Breast epithelium (tissue), 4 donors: ENCODE measurements at regions not wholly inside any gene's neighbourhood (a gene's known extent, or its start where the extent isn't known, plus 50 kb on each side); places are given as distances from the start of the nearest gene placed in this dataset.

Source experiments
- DNase-seq, 2 donors: peaks; one replicate each; pipeline ENCODE4 v3.0.0-alpha.2; 2019; ENCODE audit warnings: low spot score in 2 of 2
- H3K27ac ChIP-seq, 2 donors: fragments of 200-600 bp; sonication (generic) in 1 of 2; one replicate each; pipeline ENCODE4 v1.5.1; 2016 to 2019; ENCODE audit warnings: mild to moderate bottlenecking in 1 of 2
- H3K27me3 ChIP-seq, 2 donors: fragments of 200-600 bp; sonication (generic) in 1 of 2; one replicate each; pipeline versions ENCODE4 v1.5.1 to v1.6.0; 2017 to 2019; ENCODE audit warnings: control low read depth in 1 of 2, mild to moderate bottlenecking in 1 of 2
- H3K36me3 ChIP-seq: fragments of 200-600 bp; one replicate; pipeline ENCODE4 v1.5.1; 2019
- H3K4me1 ChIP-seq, 2 donors: fragments of 200-600 bp; sonication (generic); one replicate each; pipeline ENCODE4 v1.5.1; 2016 to 2019; ENCODE audit warnings: control low read depth in 1 of 2
- H3K4me3 ChIP-seq, 3 donors: fragments of 200-600 bp; sonication (generic); 1 replicate in 2 of 3; 2 replicates in 1 of 3; pipeline ENCODE4 v1.5.1; 2016 to 2019; ENCODE audit warnings: mild to moderate bottlenecking in 3 of 3, moderate library complexity in 2 of 3
- H3K9me3 ChIP-seq, 2 donors: fragments of 200-600 bp; sonication (generic) in 1 of 2; one replicate each; pipeline ENCODE4 v1.5.1; 2016 to 2019; ENCODE audit warnings: control low read depth in 1 of 2
- CTCF ChIP-seq, 3 donors: fragments of 450-650 bp; IDR thresholded peaks; one replicate each; pipeline ENCODE4 v1.5.1; 2016 to 2017; ENCODE audit warnings: antibody characterized with exemption in 3 of 3, mild to moderate bottlenecking in 3 of 3, moderate library complexity in 3 of 3
- POLR2A ChIP-seq: fragments of 450-650 bp; IDR thresholded peaks from one replicate; pipeline ENCODE4 v1.6.1; 2016; ENCODE audit warnings: antibody characterized with exemption, mild to moderate bottlenecking, moderate library complexity
- POLR2AphosphoS5 ChIP-seq, 3 donors: sonication (generic); formaldehyde crosslinking; IDR thresholded peaks; one replicate each; pipeline ENCODE4 v1.6.1; 2017; ENCODE audit warnings: antibody characterized with exemption in 3 of 3
- intact Hi-C: fragments of 100-400 bp; cut with DNase I; formaldehyde crosslinking; loops from one replicate; pipeline ENCODE4 v1.15.1; 2023; ENCODE audit warnings: low total_unique reads

GRCh38 chr7:46080595-46081159 lies 159.6 kb upstream of the IGFBP3 start:
- Histone ChIP-seq H3K36me3 (no peaks in the 10 kb centered on the region), H3K27ac (no peak overlapping the region), H3K4me1 (no peaks in the 10 kb centered on the region), H3K9me3 (no peaks in the 10 kb centered on the region), H3K4me3 (no peak overlapping the region), H3K27me3 (no peaks in the 10 kb centered on the region)
- intact Hi-C loops = no loop called here
- TF ChIP-seq POLR2AphosphoS5 (IDR thresholded peaks at IDR 0.05) (no peak), POLR2A (no peak), CTCF (IDR thresholded peaks at IDR 0.05) (no peak)
- DNase-seq = no peak

- Histone ChIP-seq H3K4me1 (no peaks in the 10 kb centered on the region), H3K27ac (no peak overlapping the region), H3K4me3 (no peak overlapping the region), H3K27me3 (no peaks in the 10 kb centered on the region), H3K9me3 (no peaks in the 10 kb centered on the region), H3K36me3 (no peaks in the 10 kb centered on the region)
- no peak for DNase-seq
- intact Hi-C loops = no loop called here
- TF ChIP-seq POLR2A = no peak
- TF ChIP-seq POLR2AphosphoS5 (IDR thresholded peaks at IDR 0.05) = no peak
- no peak for TF ChIP-seq CTCF (IDR thresholded peaks at IDR 0.05)
Observed at GRCh38 chr7:46079421-46079820, 158.3 kb upstream of the IGFBP3 start.

GRCh38 chr7:46076527-46076926 lies 155.5 kb upstream of the IGFBP3 start:
- no peak for TF ChIP-seq CTCF (IDR thresholded peaks at IDR 0.05)
- no peak for TF ChIP-seq POLR2AphosphoS5 (IDR thresholded peaks at IDR 0.05)
- no peak for TF ChIP-seq POLR2A
- DNase-seq = no peak

GRCh38 chr7:46072722-46073121 lies 151.7 kb upstream of the IGFBP3 start:
- TF ChIP-seq CTCF (IDR thresholded peaks at IDR 0.05) (no peak), POLR2A (no peak), POLR2AphosphoS5 (IDR thresholded peaks at IDR 0.05) (no peak)
- Histone ChIP-seq H3K27me3 (no peaks in the 10 kb centered on the region), H3K27ac (no peak overlapping the region), H3K4me3 (no peak overlapping the region), H3K36me3 (no peaks in the 10 kb centered on the region), H3K4me1 (no peaks in the 10 kb centered on the region), H3K9me3 (no peaks in the 10 kb centered on the region)
- DNase-seq = no peak
- intact Hi-C loops = no loop called here

More at GRCh38 chr7:46076527-46076926, 155.5 kb upstream of the IGFBP3 start:
- no peaks in the 10 kb centered on the region for H3K9me3 ChIP-seq
- H3K36me3 ChIP-seq = no peaks in the 10 kb centered on the region
- no peaks in the 10 kb centered on the region for H3K27me3 ChIP-seq
- H3K27ac ChIP-seq = no peak overlapping the region
- intact Hi-C loops = no loop called here
- no peaks in the 10 kb centered on the region for H3K4me1 ChIP-seq
- H3K4me3 ChIP-seq = no peak overlapping the region

GRCh38 chr7:46071601-46072000 lies 150.5 kb upstream of the IGFBP3 start:
- intact Hi-C loops = no loop called here
- TF ChIP-seq POLR2AphosphoS5 (IDR thresholded peaks at IDR 0.05) = no peak
- TF ChIP-seq POLR2A = no peak
- no peak for TF ChIP-seq CTCF (IDR thresholded peaks at IDR 0.05)
- Histone ChIP-seq H3K4me1 (no peaks in the 10 kb centered on the region), H3K36me3 (no peaks in the 10 kb centered on the region), H3K27ac (no peak overlapping the region), H3K4me3 (no peak overlapping the region), H3K9me3 (no peaks in the 10 kb centered on the region), H3K27me3 (no peaks in the 10 kb centered on the region)
- DNase-seq = no peak
